Loucy (cell line): ENCODE measurements at regions not wholly inside any gene's neighbourhood (a gene's known extent, or its start where the extent isn't known, plus 50 kb on each side); places are given as distances from the start of the nearest gene placed in this dataset.

Experiments
- H2AFZ ChIP-seq: fragments of 200-600 bp; sonication (generic); 2 replicates; pipeline ENCODE4 v1.6.0; 2016; ENCODE audit warnings: antibody characterized with exemption, mild to moderate bottlenecking, low read length, moderate library complexity
- H3F3A ChIP-seq: fragments of 200-600 bp; 2 replicates; pipeline ENCODE4 v1.6.0; 2016; ENCODE audit warnings: antibody characterized with exemption, low read depth, mild to moderate bottlenecking
- H3K27me3 ChIP-seq: fragments of 200-600 bp; sonication (generic); 2 replicates; pipeline ENCODE4 v1.6.1; 2014; ENCODE audit warnings: low read length, mild to moderate bottlenecking; ENCODE audit not compliant: insufficient read depth, poor library complexity, severe bottlenecking
- H3K36me3 ChIP-seq: fragments of 200-600 bp; sonication (generic); 2 replicates; pipeline ENCODE4 v1.6.1; 2016; ENCODE audit warnings: low read length; ENCODE audit not compliant: insufficient read depth
- H3K4me1 ChIP-seq: fragments of 200-600 bp; sonication (generic); 2 replicates; pipeline ENCODE4 v1.5.1; 2014; ENCODE audit warnings: low read length, mild to moderate bottlenecking; ENCODE audit not compliant: insufficient read depth, poor library complexity, severe bottlenecking
- H3K4me2 ChIP-seq: fragments of 200-600 bp; sonication (generic); 2 replicates; pipeline ENCODE4 v1.6.0; 2014; ENCODE audit warnings: antibody characterized with exemption, low read length, low read depth, mild to moderate bottlenecking; ENCODE audit not compliant: poor library complexity, severe bottlenecking
- H3K4me3 ChIP-seq: fragments of 200-600 bp; sonication (generic); 2 replicates; pipeline ENCODE4 v1.5.1; 2014; ENCODE audit warnings: low read length, mild to moderate bottlenecking, mixed read lengths; ENCODE audit not compliant: poor library complexity, severe bottlenecking
- H3K79me2 ChIP-seq: fragments of 200-600 bp; sonication (generic); 2 replicates; pipeline ENCODE4 v1.6.1; 2014; ENCODE audit warnings: low read length; ENCODE audit not compliant: insufficient read depth
- H3K9ac ChIP-seq: fragments of 200-600 bp; sonication (generic); 2 replicates; pipeline ENCODE4 v1.6.0; 2014; ENCODE audit warnings: mild to moderate bottlenecking, low read depth, low read length, moderate library complexity; ENCODE audit not compliant: poor library complexity, severe bottlenecking
- H3K9me2 ChIP-seq: fragments of 200-600 bp; sonication (generic); replicated peaks from 2 replicates; pipeline ENCODE4 v1.6.1; 2016; ENCODE audit warnings: low read depth, low read length, mixed read lengths
- H3K9me3 ChIP-seq: fragments of 200-600 bp; sonication (generic); 2 replicates; pipeline ENCODE4 v1.6.1; 2014; ENCODE audit warnings: mild to moderate bottlenecking, antibody characterized with exemption, low read length, low read depth; ENCODE audit not compliant: insufficient read depth
- H4K20me1 ChIP-seq: fragments of 200-600 bp; sonication (generic); 2 replicates; pipeline ENCODE4 v1.6.0; 2014; ENCODE audit warnings: antibody characterized with exemption, low read length, mild to moderate bottlenecking; ENCODE audit not compliant: insufficient read depth, poor library complexity, severe bottlenecking
- EZH2phosphoT487 ChIP-seq: fragments of 200-600 bp; IDR thresholded peaks from 2 replicates; pipeline ENCODE4 v1.6.1; 2018; ENCODE audit warnings: antibody characterized with exemption, mild to moderate bottlenecking, moderate library complexity, borderline replicate concordance
- TF ChIP-seq, protein P1 (sequence below): fragments of 200-600 bp; sonication (generic); conservative IDR thresholded peaks from 2 replicates; pipeline ENCODE4 v1.5.1; 2014; ENCODE audit warnings: mild to moderate bottlenecking, antibody characterized with exemption, low read length

- Histone ChIP-seq H3F3A (no peaks in the 10 kb centered on the region), H3K27me3 (no peaks in the 10 kb centered on the region)
Observed at GRCh38 chr11:81345609-81346008, 1388.1 kb downstream of the FAM181B start.

GRCh38 chr11:81342966-81343365, 1390.7 kb downstream of the FAM181B start:
- Histone ChIP-seq H3K9me2 (no peaks in the 10 kb centered on the region), H3K4me3 (no peak overlapping the region), H4K20me1 (no peaks in the 10 kb centered on the region), H3K36me3 (no peaks in the 10 kb centered on the region), H3F3A (no peaks in the 10 kb centered on the region), H3K9ac (no peak overlapping the region), H3K4me1 (no peaks in the 10 kb centered on the region), H3K27me3 (no peaks in the 10 kb centered on the region), H3K79me2 (no peaks in the 10 kb centered on the region), H3K4me2 (no peak overlapping the region), H3K9me3 (no peaks in the 10 kb centered on the region), H2AFZ (no peak overlapping the region)
- TF ChIP-seq EZH2phosphoT487, result no peak
- TF ChIP-seq, protein P1, sequence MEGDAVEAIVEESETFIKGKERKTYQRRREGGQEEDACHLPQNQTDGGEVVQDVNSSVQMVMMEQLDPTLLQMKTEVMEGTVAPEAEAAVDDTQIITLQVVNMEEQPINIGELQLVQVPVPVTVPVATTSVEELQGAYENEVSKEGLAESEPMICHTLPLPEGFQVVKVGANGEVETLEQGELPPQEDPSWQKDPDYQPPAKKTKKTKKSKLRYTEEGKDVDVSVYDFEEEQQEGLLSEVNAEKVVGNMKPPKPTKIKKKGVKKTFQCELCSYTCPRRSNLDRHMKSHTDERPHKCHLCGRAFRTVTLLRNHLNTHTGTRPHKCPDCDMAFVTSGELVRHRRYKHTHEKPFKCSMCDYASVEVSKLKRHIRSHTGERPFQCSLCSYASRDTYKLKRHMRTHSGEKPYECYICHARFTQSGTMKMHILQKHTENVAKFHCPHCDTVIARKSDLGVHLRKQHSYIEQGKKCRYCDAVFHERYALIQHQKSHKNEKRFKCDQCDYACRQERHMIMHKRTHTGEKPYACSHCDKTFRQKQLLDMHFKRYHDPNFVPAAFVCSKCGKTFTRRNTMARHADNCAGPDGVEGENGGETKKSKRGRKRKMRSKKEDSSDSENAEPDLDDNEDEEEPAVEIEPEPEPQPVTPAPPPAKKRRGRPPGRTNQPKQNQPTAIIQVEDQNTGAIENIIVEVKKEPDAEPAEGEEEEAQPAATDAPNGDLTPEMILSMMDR, result no peak

More at GRCh38 chr11:81345609-81346008, 1388.1 kb downstream of the FAM181B start:
- Histone ChIP-seq H3K9me2 (no peaks in the 10 kb centered on the region), H3K79me2 (no peaks in the 10 kb centered on the region), H3K4me3 (no peak overlapping the region), H3K4me1 (no peaks in the 10 kb centered on the region), H3K9ac (no peak overlapping the region), H3K4me2 (no peak overlapping the region), H3K9me3 (no peaks in the 10 kb centered on the region), H2AFZ (no peak overlapping the region), H4K20me1 (no peaks in the 10 kb centered on the region), H3K36me3 (no peaks in the 10 kb centered on the region)
- TF ChIP-seq, protein P1, result no peak
- no peak for TF ChIP-seq EZH2phosphoT487

DNA sequence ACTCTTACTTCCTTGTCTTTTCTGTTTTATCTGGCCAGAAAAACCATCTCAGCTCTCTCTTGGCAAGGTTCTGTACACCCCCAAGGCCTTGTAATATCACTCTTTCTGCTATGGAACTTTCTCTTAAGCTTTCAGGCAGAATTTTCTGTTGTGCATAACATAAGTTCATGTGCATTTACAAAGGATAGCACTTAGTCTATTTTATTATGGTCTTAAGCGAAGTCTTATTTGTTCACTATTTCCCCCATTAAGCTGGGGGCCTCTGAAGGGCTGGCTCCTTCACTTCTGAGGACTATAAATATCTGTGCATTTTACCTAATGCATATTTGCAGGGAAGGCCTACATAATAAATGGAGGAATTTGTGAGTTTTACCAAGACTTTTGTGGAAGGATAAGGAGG, 1393.4 kb downstream of the FAM181B start:
- H3K4me3 ChIP-seq, result no peak overlapping the region
- no peaks in the 10 kb centered on the region for H3F3A ChIP-seq
- no peaks in the 10 kb centered on the region for H3K79me2 ChIP-seq
- no peaks in the 10 kb centered on the region for H4K20me1 ChIP-seq
- H2AFZ ChIP-seq, result no peak overlapping the region
- H3K9me3 ChIP-seq, result no peaks in the 10 kb centered on the region
- H3K4me1 ChIP-seq, result no peaks in the 10 kb centered on the region
- H3K27me3 ChIP-seq, result no peaks in the 10 kb centered on the region
- H3K36me3 ChIP-seq, result no peaks in the 10 kb centered on the region
- no peak overlapping the region for H3K9ac ChIP-seq
- H3K9me2 ChIP-seq, result no peaks in the 10 kb centered on the region
- TF ChIP-seq, protein P1, result no peak
- no peak for TF ChIP-seq EZH2phosphoT487
- H3K4me2 ChIP-seq, result no peak overlapping the region
